OCI-LY7 (cell line): ENCODE measurements at regions not wholly inside any gene's neighbourhood (a gene's known extent, or its start where the extent isn't known, plus 50 kb on each side); places are given as distances from the start of the nearest gene placed in this dataset.

ENCODE experiments used
- BruUV-seq: library from RNA; stranded (reverse); fragments of 400-500 nt; replicated peaks from 2 replicates; lab custom pipeline; 2021; lab: Mats Ljungman, UMichigan
- CTCF ChIA-PET: fragments of 300-600 bp; sonication (Branson Sonifier 250); formaldehyde crosslinking; loops from one replicate; lab custom pipeline; 2022; ENCODE audit warnings: antibody characterized with exemption; ENCODE audit not compliant: unreplicated experiment; lab: Charles Lee
- POLR2A ChIA-PET: fragments of 300-600 bp; sonication (Branson Sonifier 250); formaldehyde crosslinking; loops from one replicate; lab custom pipeline; 2022; ENCODE audit warnings: antibody characterized with exemption; lab: Charles Lee
- DNase-seq: peaks from one replicate; pipeline ENCODE4 v3.0.0-alpha.2; 2015; ENCODE audit warnings: low spot score
- H2AFZ ChIP-seq: fragments of 200-600 bp; sonication (generic), shearing (Covaris generic); 2 replicates; pipeline ENCODE4 v1.6.1; 2014; ENCODE audit warnings: mild to moderate bottlenecking, antibody characterized with exemption, low read length, moderate library complexity
- H3K27ac ChIP-seq: fragments of 200-600 bp; sonication (generic); 2 replicates; pipeline ENCODE4 v1.5.1; 2014; ENCODE audit warnings: mixed run types, low read depth, mild to moderate bottlenecking, moderate library complexity, low read length, inconsistent platforms; ENCODE audit not compliant: poor library complexity, severe bottlenecking
- H3K36me3 ChIP-seq: fragments of 200-600 bp; sonication (generic); 2 replicates; pipeline ENCODE4 v1.6.1; 2014; ENCODE audit warnings: mild to moderate bottlenecking, antibody characterized with exemption, low read length, moderate library complexity, mixed read lengths; ENCODE audit not compliant: insufficient read depth
- H3K4me1 ChIP-seq: fragments of 200-600 bp; sonication (generic); 2 replicates; pipeline ENCODE4 v1.5.1; 2014; ENCODE audit warnings: mild to moderate bottlenecking, low read length; ENCODE audit not compliant: insufficient read depth, poor library complexity, severe bottlenecking
- H3K4me2 ChIP-seq: fragments of 200-600 bp; sonication (generic); 2 replicates; pipeline ENCODE4 v1.6.1; 2014; ENCODE audit warnings: mild to moderate bottlenecking, low read length
- H3K4me3 ChIP-seq: fragments of 200-600 bp; sonication (generic); 2 replicates; pipeline ENCODE4 v1.5.1; 2014; ENCODE audit warnings: mild to moderate bottlenecking, low read depth, low read length; ENCODE audit not compliant: poor library complexity, severe bottlenecking
- H3K79me2 ChIP-seq: fragments of 200-600 bp; sonication (generic); 2 replicates; pipeline ENCODE4 v1.6.1; 2016; ENCODE audit warnings: low read depth, mild to moderate bottlenecking, low read length, moderate library complexity, mixed read lengths; ENCODE audit not compliant: insufficient read depth
- H3K9me2 ChIP-seq: fragments of 200-600 bp; sonication (generic); 2 replicates; pipeline ENCODE4 v1.6.1; 2016; ENCODE audit warnings: mild to moderate bottlenecking, low read length, mixed read lengths; ENCODE audit not compliant: insufficient read depth
- H3K9me3 ChIP-seq: fragments of 200-600 bp; sonication (generic); 2 replicates; pipeline ENCODE4 v1.6.1; 2014; ENCODE audit warnings: mild to moderate bottlenecking, mixed run types, low read length, mixed read lengths
- H4K20me1 ChIP-seq: fragments of 200-600 bp; sonication (generic); 2 replicates; pipeline ENCODE4 v1.6.1; 2014; ENCODE audit warnings: mild to moderate bottlenecking, antibody characterized with exemption, low read length, moderate library complexity, mixed read lengths; ENCODE audit not compliant: insufficient read depth
- CTCF ChIP-seq: fragments of 200-600 bp; sonication (generic); conservative IDR thresholded peaks from 2 replicates; pipeline ENCODE4 v1.5.1; 2014; ENCODE audit warnings: mild to moderate bottlenecking, antibody characterized with exemption, low read length, moderate library complexity, mixed read lengths
- EZH2phosphoT487 ChIP-seq: fragments of 200-600 bp; sonication (generic); IDR thresholded peaks from 2 replicates; pipeline ENCODE4 v1.6.1; 2018; ENCODE audit warnings: low read depth, borderline replicate concordance, mild to moderate bottlenecking, mixed run types, antibody characterized with exemption, low read length, moderate library complexity, mixed read lengths
- intact Hi-C: fragments of 100-400 bp; cut with micrococcal nuclease; formaldehyde crosslinking; loops from one replicate; pipeline ENCODE4 v1.10.0; 2022; ENCODE audit not compliant: unreplicated experiment

GRCh38 chr6:165899611-165900010, 236.6 kb upstream of the PDE10A start:
- no peak overlapping the region for H3K4me3 ChIP-seq
- intact Hi-C loops, result no loop called here
- H3K36me3 ChIP-seq, result no peaks in the 10 kb centered on the region
- H3K9me2 ChIP-seq, result no peaks in the 10 kb centered on the region
- H3K4me1 ChIP-seq, result no peaks in the 10 kb centered on the region
- TF ChIP-seq CTCF (no peak), EZH2phosphoT487 (no peak)
- ChIA-PET POLR2A (no interaction called here), CTCF (no interaction called here)
- no peaks in the 10 kb centered on the region for H4K20me1 ChIP-seq
- H3K4me2 ChIP-seq, result no peak overlapping the region
- BruUV-seq, result no TSS peak
- no peak overlapping the region for H3K27ac ChIP-seq
- H3K9me3 ChIP-seq, result no peaks in the 10 kb centered on the region
- no peak for DNase-seq
- H3K79me2 ChIP-seq, result no peaks in the 10 kb centered on the region
- no peak overlapping the region for H2AFZ ChIP-seq

- intact Hi-C loops, result no loop called here
- H3K36me3 ChIP-seq, result no peaks in the 10 kb centered on the region
- TF ChIP-seq EZH2phosphoT487, result no peak
- no peak for TF ChIP-seq CTCF
- ChIA-PET POLR2A (no interaction called here), CTCF (no interaction called here)
- H3K4me3 ChIP-seq, result no peak overlapping the region
- H3K4me2 ChIP-seq, result no peak overlapping the region
- H3K27ac ChIP-seq, result no peak overlapping the region
- no peaks in the 10 kb centered on the region for H3K79me2 ChIP-seq
- no peak for DNase-seq
- no peaks in the 10 kb centered on the region for H3K9me3 ChIP-seq
- H3K4me1 ChIP-seq, result no peaks in the 10 kb centered on the region
- no peaks in the 10 kb centered on the region for H4K20me1 ChIP-seq
- no peaks in the 10 kb centered on the region for H3K9me2 ChIP-seq
- H2AFZ ChIP-seq, result no peak overlapping the region
- no TSS peak for BruUV-seq
Measured at GRCh38 chr6:165895421-165896165, 232.6 kb upstream of the PDE10A start.

GRCh38 chr6:165894171-165894825, 231.3 kb upstream of the PDE10A start:
- CTCF ChIA-PET, result no interaction called here
- H3K9me3 ChIP-seq, result no peaks in the 10 kb centered on the region
- H3K27ac ChIP-seq, result no peak overlapping the region
- BruUV-seq, result no TSS peak
- H3K4me3 ChIP-seq, result no peak overlapping the region
- H3K9me2 ChIP-seq, result no peaks in the 10 kb centered on the region
- no peaks in the 10 kb centered on the region for H3K4me1 ChIP-seq
- TF ChIP-seq CTCF (no peak), EZH2phosphoT487 (no peak)
- H3K79me2 ChIP-seq, result no peaks in the 10 kb centered on the region
- DNase-seq, result no peak
- POLR2A ChIA-PET, result interaction anchor here (1.0 kb wide), 1 partner anchor 64 kb away, joined by 5 read pairs; no protein-coding TSS in a partner anchor
- H4K20me1 ChIP-seq, result no peaks in the 10 kb centered on the region
- no peaks in the 10 kb centered on the region for H3K36me3 ChIP-seq
- no peak overlapping the region for H2AFZ ChIP-seq
- no peak overlapping the region for H3K4me2 ChIP-seq
- intact Hi-C loops, result no loop called here
